Fibroblast of peridontal ligament (primary cell): ENCODE measurements at regions not wholly inside any gene's neighbourhood (a gene's known extent, or its start where the extent isn't known, plus 50 kb on each side); places are given as distances from the start of the nearest gene placed in this dataset.
A peak's percentile ranks its signal among the peaks of the same experiment; 100 is the strongest.

ENCODE experiments used
- DNase-seq: peaks from one replicate; pipeline ENCODE4 v3.0.0-alpha.2; 2010; ENCODE audit errors: extremely low read depth

GRCh38 chr3:113138839-113139743 is 72.3 kb upstream of the BOC start:
- no peak for DNase-seq

- DNase-seq: no peak
These were observed 70.5 kb upstream of the BOC start for GRCh38 chr3:113140876-113141275.

- DNase-seq: no peak
These were observed 69.8 kb upstream of the BOC start for GRCh38 chr3:113141543-113141942.

DNA sequence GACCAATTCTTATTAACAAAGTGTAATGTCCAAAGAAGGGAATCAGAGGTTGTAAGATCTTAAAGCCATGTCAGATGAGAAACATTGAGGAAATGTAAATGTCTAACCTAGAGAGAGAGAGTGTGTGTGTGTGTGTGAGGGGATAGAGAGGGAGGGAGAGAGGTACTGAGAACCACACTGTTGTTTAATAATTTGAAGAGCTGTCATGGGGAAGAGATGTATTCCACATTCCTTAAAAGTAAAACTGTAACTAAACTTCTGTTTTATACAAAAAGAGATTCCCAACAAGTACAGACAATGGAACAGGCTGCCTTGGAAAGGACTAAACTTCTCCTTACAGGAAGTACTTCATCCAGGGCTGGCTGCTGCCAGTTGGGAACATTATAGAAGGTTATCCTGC is 68.9 kb upstream of the BOC start:
- DNase-seq: no peak

- DNase-seq: no peak
These were observed 68.0 kb upstream of the BOC start for GRCh38 chr3:113143353-113143752.

- DNase-seq: no peak
These were observed 63.6 kb upstream of the BOC start for GRCh38 chr3:113147681-113148261.

- DNase-seq: no peak
These were observed 63.1 kb upstream of the BOC start for GRCh38 chr3:113148284-113148683.

DNA sequence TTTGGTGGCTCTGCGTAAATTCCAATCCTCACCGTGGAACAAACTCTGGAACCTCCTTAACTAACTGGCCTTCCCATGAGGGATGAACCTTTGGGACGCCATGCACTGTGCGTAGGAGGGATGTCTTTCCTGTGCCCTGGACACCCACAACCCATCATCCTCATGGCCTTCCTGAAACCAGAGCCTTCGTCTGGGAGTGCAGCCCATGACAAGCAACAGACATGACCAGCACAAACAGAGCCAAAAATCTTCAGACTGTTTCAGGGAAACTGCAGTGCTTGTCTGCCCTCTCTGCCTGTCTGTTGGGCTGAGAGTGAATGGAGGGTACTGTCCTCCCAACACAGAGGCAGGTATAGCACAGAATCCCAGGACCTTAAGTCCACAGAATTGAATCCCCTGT is 61.1 kb upstream of the BOC start:
- DNase-seq: no peak

- DNase-seq: no peak
These were observed 59.8 kb upstream of the BOC start for GRCh38 chr3:113151461-113152031.

- DNase-seq: no peak
These were observed 58.5 kb upstream of the BOC start for GRCh38 chr3:113152849-113153248.

DNA sequence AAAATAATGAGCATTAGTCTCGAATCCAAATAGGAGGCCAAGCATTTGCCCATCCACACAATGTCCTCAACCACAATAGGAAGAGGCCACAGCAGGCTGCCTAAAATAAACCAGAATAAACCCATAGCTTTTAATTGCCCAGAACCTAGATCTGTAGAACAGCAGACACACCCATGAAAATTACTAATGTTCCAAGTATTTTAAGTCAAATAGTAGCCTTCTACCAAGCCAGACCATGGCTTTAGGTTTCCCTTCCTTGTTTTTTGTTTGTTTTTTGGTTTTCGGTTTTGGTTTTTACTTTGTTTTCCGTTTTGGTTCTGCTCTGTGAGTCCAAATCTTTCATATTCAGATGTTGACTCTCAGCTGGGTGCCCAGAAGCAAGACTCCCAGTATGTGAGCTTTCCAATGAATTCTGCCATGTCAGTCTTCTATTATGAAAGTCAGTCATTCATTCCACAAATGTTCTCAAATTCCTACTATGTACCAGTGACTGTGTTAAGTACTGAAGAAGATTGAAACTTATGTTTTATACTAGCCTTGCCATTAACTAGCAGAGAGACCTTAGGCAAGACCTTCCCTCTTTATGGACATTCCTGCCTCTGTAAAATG is 57.8 kb upstream of the BOC start:
- DNase-seq: no peak

DNA sequence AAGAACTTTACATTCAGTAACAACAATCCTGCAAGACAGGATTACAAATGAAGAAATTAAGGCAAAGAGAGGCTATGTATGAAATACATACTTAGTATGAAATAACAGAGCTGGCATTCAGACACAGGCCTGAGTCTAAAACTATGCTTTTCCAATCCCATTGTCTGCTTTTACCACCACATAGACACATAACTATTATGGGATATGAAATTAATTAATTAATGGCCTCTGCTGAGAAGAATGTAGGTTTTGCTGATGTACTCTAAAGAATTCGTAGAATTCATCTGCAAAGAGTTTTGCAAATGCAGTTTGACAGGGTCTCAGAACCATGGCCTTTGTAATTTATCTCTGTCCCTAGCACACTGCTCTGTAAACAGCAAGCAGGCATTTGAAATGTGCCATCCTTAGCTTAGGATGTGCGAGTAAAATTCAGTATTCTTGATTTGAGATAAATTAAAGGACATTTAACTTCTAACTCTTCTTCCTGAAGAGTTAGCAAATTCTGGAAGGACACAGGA is 54.5 kb upstream of the BOC start:
- DNase-seq: no peak

DNA sequence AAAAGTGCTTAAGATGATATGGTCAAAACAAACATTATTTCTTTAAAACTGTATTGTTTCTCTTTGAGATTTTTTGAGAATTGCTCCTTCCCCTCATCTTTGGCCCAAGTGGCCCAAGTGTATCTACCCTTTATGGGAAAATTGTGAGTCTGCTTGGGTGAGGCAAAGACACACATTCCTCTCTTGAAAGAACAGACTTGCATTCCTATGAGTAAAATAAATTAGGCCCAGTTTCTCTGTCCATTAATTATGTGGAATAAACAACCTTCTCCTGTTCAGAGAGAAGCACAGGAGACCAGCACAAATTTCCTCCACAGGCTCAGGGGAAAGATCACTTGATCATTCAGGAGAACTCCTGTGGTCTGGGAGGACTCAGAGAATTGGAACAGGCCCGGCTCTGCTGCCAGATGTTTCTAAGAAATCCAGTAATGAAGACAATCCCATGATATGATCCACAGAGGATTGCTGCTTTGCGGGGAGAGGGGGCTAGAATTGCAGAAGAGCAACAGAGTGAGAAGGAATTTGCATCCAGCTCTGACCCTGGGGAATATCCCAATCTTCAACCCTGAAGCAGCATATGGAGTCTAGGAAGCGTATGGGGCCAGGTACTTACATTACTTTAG is 53.8 kb upstream of the BOC start:
- peak; percentile 78 for DNase-seq

DNA sequence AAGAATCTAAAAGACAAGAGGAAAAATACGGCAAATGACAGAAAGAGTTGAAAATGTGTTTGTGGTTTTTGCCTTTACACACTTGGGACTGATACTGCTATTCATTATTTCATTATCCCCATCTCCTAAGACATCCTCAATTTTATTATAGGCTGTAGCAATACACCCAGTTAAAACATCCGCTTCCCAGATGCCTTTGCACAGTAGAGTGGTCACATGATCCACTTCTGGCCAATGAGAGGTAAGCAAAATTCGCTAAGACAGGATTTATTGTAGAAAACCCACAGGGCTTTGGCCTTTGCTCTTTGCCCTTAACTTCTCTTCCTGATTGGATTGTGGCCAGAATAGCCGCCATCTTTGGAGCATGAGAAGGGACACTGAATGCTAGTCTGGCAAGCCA is 53.2 kb upstream of the BOC start:
- no peak for DNase-seq
